Fibroblast of gingiva (primary cell): ENCODE measurements at regions not wholly inside any gene's neighbourhood (a gene's known extent, or its start where the extent isn't known, plus 50 kb on each side); places are given as distances from the start of the nearest gene placed in this dataset.
"Not testable (repeated sequence)": the region's sequence is repeated elsewhere in the genome, so short reads cannot be mapped to it uniquely, and the experiment has no call there.

Experiments
- DNase-seq: peaks from one replicate; pipeline ENCODE4 v3.0.0-alpha.2; 2011; ENCODE audit warnings: low read depth

- DNase-seq = no peak
Measured at GRCh38 chr10:2627969-2628368, 439.4 kb upstream of the PFKP start.

- no peak for DNase-seq
Measured at GRCh38 chr10:2625094-2625493, 442.3 kb upstream of the PFKP start.

GRCh38 chr10:2623675-2624274 lies 443.6 kb upstream of the PFKP start:
- DNase-seq = no peak

GRCh38 chr10:2620827-2621521 lies 446.4 kb upstream of the PFKP start:
- DNase-seq = no peak

- DNase-seq = no peak
Measured at GRCh38 chr10:2619916-2620315, 447.4 kb upstream of the PFKP start.

- DNase-seq = no peak
Measured at GRCh38 chr10:2619472-2619871, 447.9 kb upstream of the PFKP start.

GRCh38 chr10:2618690-2619089 lies 448.7 kb upstream of the PFKP start:
- DNase-seq = no peak

- no peak for DNase-seq
Measured at GRCh38 chr10:2616215-2616614, 451.1 kb upstream of the PFKP start.

- DNase-seq = no peak
Measured at GRCh38 chr10:2611603-2612002, 455.7 kb upstream of the PFKP start.

GRCh38 chr10:2610946-2611345 lies 456.4 kb upstream of the PFKP start:
- no peak for DNase-seq

- DNase-seq = no peak
Measured at GRCh38 chr10:2604891-2605290, 462.5 kb upstream of the PFKP start.

- DNase-seq = no peak
Measured at GRCh38 chr10:2599571-2599970, 467.8 kb upstream of the PFKP start.

GRCh38 chr10:2592360-2593160 lies 474.8 kb upstream of the PFKP start:
- no peak for DNase-seq

- DNase-seq = no peak
Measured at GRCh38 chr10:2589196-2589595, 478.2 kb upstream of the PFKP start.

- no peak for DNase-seq
Measured at GRCh38 chr10:2584385-2584784, 483.0 kb upstream of the PFKP start.

GRCh38 chr10:2576892-2577291 lies 490.5 kb upstream of the PFKP start:
- no peak for DNase-seq

- no peak for DNase-seq
Measured at GRCh38 chr10:2575460-2575859, 491.9 kb upstream of the PFKP start.

GRCh38 chr10:2572611-2573010 lies 494.7 kb upstream of the PFKP start:
- no peak for DNase-seq

GRCh38 chr10:2556883-2557282 lies 510.5 kb upstream of the PFKP start:
- DNase-seq = no peak

- DNase-seq = no peak
Measured at GRCh38 chr10:2548071-2548470, 519.3 kb upstream of the PFKP start.

- DNase-seq = no peak
Measured at GRCh38 chr10:2547606-2548005, 519.7 kb upstream of the PFKP start.

GRCh38 chr10:2546894-2547293 lies 520.5 kb upstream of the PFKP start:
- DNase-seq = not testable (repeated sequence)

- DNase-seq = no peak
Measured at GRCh38 chr10:2543974-2544373, 523.4 kb upstream of the PFKP start.
